ELR (cell line): ENCODE measurements at regions not wholly inside any gene's neighbourhood (a gene's known extent, or its start where the extent isn't known, plus 50 kb on each side); places are given as distances from the start of the nearest gene placed in this dataset.
"Not testable (repeated sequence)": the region's sequence is repeated elsewhere in the genome, so short reads cannot be mapped to it uniquely, and the experiment has no call there.

Experiments
- DNase-seq: peaks from one replicate; pipeline ENCODE4 v3.0.0-alpha.2; 2015; ENCODE audit warnings: low read depth

DNA sequence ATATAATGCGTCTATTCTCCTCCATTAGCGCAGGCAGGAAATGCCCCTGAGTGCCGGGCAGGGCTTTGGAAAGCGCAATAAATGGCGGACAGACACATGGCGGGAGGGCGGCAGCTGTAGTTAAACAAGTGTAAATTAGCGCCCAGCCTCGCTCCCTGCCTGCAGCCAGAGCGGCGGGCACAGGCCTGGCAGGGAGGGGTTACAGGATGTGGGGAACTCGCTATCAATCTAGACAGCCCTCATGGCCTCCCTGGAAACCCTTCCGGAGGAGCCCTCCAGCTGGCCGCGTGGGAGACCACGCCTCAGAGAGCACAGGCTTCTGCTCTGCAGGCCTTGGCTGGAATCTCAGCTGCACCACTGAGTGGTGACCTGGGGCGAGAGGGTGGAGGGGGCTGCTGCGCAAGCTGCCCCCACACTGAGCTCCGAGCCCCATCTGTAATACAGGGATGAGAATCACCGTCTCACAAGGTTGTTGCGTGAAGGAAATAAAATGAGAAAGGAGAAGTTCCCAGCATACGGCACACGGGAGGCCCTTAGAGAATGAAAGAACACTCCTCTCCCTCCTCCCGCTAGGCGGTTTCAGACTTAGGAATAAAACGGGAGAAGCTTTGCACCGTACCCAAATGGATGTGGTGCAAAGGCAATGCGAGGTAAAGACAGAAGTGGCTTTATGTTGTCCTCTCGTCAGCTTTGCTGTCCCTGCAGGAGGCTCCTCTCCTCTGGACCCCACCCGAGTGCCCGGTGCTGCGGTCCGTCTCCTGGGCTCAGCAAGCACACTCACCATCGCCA is 167.2 kb upstream of the POU3F1 start:
- no peak for DNase-seq

DNA sequence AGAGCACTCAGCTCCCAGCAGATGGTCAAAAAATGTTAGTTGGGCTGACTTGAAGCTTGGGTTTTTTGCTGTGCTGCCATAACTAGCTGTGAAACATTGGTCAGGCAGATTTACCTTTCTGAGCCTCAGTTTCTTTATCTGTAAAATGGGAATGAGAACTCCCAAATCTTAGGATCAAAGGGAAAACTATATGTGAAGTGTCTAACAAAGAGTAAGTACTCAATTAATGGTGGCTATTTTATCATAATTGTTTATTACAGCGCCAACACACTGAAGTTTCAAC is 164.2 kb upstream of the POU3F1 start:
- DNase-seq = no peak

DNA sequence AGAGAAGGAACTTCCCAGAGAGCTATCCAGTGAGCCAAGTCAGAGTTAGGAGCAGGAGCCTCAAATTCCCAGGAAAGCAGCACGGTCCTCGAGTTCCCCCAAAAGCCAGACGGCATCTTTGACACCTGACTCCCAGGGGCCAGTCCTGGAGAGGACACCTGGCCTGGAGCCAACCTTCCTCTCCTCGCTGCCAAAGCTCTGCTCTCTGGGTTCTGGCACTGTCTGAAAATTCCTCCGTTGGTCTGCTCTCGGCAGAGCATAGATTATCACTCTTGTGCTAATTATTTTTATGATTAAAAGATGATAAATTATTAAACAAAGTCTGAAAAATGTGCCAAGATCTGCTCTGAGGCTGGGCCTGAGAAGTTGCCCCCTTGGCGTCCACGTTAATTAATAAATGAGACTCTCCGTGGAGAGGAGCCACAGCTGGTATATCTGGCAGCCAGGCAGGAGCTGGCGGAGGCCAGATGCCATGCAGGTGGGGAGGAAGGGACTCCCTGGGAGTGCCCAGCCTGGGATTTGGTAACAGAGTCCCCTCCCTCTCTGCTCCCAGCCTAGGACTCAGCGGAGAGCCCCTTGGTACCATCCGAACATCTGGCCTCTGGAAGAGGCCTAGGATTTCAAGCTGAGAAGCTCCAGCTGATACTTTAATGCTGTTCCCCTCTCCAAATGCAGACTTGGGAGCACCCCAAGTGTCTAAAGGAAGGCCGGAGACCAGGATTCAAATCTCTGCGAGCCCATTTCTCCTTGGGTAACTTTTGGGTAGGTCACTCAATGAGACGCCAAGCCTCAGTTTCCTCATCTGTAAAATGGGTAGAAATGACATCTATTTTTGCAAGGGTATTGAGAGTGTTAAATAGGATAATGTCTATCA is 163.7 kb upstream of the POU3F1 start:
- DNase-seq = no peak

DNA sequence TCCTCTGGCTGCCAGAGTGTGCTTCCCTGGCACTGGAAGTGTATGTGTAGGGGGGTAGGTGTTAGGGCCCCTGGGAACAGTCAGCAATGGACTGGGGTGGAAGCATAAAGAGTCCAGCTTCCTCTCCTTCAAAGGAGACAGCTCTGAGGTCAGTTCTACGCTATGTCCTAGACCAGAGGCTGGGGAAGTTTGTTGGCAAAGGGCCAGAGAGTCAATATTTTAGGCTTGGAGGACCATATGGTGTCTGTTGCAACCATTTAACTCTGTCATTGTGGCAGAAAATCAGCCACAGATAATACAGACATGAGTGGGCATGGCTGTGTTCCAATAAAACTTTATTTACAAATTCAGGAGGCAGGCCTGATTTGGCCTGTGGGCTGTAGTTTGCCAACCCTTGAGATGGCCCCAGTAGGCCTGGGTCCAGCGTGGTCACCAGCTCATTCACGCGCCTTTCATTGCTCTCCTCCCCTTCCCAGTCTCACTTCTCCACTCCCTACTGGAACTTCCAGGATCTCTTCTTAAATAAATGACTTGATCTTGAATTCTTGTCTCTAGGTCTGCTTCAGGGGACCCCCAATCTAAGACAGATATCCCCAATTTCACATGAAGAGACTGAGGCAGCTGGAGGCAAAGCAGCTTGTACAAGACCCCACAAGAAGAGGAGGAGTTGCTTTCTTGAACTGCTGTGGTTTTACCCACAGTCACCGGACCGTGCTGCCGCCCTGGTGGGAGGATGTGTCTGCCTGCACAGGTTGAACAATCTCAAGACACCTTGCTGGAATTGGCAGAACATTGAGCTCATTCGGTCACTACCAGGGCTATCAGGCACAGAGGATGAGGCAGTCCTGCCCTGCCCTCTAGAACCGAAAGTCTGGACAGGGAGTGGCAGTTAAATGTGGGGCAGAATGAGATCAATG is 162.4 kb upstream of the POU3F1 start:
- DNase-seq = no peak

DNA sequence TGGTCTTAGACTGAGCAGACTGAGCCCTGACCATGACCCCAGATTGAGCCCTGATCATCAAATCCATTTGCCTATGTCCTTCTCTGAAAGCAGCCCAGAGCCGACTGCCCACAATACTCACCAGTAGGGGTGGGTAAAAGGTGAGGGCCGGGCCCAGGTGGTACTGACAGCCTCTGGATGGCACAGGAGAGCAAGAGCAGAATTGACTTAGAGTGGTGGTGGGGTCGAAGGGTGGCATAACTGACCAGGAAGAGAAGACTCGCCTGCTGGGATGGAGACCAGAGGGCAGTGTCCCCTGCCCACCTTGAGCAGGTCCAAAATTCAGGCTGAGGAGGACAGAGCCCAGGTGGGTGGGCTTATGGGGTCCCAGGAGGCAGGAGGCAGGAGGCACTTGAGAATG is 161.3 kb upstream of the POU3F1 start:
- DNase-seq = no peak

DNA sequence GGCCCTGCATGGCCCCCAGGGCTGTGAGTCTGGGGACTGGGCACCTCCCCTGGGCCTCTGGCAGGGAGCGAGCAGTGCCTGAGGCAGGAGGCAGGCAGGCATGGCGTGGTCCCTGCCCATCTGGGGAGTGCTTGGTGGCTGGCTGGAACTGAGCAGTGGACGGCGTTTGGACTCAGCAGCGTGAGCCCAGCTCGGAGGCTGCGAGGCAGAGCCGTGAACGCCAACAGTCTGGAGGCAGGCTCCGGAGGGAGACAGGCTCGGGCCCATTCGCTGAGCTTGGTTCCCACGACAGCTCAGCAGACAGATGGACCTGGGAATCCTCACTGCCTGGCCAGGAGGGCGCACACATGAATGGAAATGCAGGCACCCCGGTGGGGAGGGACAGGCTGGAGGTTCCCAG is 160.7 kb upstream of the POU3F1 start:
- DNase-seq = no peak

GRCh38 chr1:38204698-38205097 is 158.1 kb upstream of the POU3F1 start:
- DNase-seq = no peak

DNA sequence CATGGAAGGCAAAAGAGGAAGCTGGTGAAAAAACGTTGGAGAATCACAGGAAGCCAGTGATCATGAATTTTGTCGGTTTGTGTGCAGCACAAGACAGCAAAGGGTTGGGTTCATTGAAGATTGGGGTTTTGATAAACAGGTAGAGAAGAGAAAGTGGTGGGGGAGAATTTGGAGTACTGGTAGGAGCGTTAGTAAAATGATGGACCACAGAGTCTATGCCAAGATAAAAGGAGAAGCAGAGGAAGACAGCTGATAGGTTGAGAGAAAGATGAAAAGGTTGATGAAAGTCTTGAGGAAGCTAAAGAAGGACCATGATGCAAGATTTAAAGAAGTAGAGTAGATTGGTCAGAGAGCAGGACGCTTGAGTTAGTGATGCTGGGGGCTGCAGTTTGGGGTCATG is 156.8 kb upstream of the POU3F1 start:
- DNase-seq = no peak

- no peak for DNase-seq
These were observed 154.8 kb upstream of the POU3F1 start for GRCh38 chr1:38201431-38201830.

- DNase-seq = no peak
These were observed 152.0 kb upstream of the POU3F1 start for GRCh38 chr1:38198621-38199020.

GRCh38 chr1:38198099-38198498 is 151.5 kb upstream of the POU3F1 start:
- DNase-seq = no peak

DNA sequence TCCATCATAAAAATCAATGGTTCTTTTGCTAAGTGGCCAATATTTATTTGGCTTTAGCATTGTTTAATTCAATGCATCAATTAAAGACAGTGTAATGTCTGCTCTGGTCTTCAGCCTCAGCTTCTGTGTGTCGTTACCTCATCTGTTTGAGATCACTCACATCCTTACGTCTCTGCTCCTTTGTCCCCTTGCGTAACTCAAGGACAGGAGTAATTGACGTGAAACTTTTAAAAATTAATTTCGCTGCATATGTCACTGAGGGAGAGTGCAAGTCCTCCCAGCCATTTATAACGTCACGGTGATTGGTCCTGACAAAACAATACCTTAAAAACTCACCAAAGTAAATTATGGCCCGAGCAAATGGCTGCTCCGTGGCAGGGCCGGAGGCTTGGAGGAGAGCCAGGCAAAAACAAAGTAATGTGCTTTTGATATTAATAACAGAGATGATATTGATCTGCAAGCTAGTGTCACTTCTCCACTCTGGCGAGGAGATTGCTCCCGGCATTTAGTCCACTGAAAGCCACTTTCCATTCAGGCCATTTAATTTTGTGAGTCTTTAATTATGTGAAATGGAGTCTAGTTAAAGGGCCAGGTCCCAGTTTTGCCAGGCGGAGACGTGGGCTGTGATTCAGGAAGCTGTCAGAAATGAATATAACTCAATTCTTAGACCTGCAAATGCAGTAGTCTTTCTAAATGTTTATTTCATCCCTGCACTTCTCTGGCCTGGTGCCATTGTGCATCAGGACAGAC is 150.9 kb upstream of the POU3F1 start:
- no peak for DNase-seq

DNA sequence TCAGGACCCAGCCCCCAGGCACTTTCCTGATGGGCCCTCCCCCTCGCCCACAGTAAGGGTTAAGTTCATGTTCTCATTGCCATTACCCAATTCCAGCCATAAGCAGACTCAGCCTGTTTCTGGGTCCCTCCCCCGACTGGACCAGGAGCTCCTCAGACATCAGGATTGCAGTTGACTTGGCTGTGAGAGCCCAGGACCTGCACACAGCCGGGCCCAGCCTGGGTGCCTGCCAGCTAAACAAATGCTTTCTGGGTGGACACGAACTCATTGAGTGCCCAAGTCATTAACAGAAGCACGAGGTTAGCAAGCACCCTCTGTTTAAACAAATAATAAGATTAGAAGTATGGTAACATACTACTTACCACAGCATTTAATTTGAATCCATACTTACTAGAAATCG is 147.9 kb upstream of the POU3F1 start:
- no peak for DNase-seq

DNA sequence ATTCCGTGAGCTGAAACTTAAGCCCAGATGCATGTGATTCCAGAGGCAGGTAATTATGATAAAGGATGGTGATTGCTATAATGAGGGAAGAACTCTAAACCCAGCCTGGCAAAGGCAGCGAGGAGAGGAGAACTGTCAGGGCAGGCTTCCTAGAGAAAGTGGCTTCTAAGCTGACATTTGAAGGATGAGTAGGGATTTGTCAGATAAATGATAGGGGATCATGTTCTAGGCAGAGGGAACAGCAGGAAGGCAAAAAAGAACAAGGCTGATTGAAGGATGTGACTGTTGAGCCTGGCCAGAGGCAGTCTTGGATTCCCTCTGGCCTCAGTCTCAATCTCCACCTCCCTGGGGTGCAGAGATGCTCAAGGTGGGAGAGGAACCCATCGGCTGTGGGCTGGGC is 146.4 kb upstream of the POU3F1 start:
- no peak for DNase-seq

- no peak for DNase-seq
These were observed 144.9 kb upstream of the POU3F1 start for GRCh38 chr1:38191461-38191860.

DNA sequence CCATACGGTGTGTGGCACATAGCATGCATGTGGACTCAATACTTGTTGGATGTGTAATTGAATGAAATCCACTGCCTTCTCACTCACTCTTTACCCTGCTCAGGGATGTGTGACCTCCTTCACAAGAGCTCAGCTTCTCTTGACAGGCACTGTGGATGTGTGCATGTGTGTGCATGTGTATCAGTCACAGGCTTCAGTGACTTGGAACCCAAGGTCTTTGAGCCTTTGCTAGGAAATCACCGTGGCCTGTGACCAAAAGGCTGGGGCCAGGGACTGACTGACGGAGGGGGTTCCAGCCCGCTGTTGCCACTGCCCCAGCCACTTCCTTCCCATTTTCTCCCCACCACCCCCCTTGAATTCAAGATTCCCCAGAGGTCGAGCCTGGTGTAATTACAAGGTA is 144.4 kb upstream of the POU3F1 start:
- no peak for DNase-seq

GRCh38 chr1:38187552-38187951 is 141.0 kb upstream of the POU3F1 start:
- DNase-seq = no peak

DNA sequence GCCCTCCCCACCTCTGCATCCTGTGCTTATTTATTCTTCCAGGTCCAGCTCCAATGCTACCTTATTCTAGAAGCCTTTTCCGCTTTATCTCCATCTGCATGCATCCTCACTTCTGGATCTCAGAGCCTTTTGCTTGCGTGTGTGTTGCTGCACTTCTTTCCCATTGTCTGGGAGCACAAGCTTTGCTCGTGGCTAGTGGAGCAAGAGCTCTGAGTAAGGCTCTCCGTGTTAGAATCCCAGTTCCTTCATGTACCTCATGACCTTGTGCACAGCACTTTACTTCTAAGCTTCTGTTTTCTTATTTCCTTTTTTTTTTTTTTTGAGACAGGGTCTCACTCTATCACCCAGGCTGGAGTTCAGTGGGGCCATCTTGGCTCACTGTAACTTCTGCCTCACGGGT is 140.0 kb upstream of the POU3F1 start:
- no peak for DNase-seq

GRCh38 chr1:38185913-38186312 is 139.3 kb upstream of the POU3F1 start:
- no peak for DNase-seq

DNA sequence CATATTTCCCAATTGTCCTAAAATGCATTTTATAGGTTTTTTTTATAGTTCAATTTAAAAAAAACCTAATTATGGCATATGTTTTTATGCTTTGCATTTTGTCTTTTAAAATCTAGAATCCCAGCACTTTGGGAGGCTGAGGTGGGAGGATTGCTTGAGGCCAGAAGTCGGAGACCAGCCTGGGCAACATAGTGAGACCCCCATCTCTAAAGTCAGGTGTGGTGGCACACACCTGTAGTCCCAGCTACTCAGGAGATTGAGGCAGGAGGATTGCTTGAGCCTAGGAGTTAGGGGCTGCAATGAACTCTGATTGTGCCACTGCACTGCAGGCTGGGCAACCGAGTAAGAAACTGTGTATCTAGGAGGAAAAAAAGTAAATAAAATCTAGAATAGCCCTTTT is 137.2 kb upstream of the POU3F1 start:
- DNase-seq = no peak

- DNase-seq = no peak
These were observed 136.5 kb upstream of the POU3F1 start for GRCh38 chr1:38183096-38183495.

- DNase-seq = not testable (repeated sequence)
These were observed 133.8 kb upstream of the POU3F1 start for GRCh38 chr1:38180388-38180787.
